ENCODE measurements at regions not wholly inside any gene's neighbourhood (a gene's known extent, or its start where the extent isn't known, plus 50 kb on each side); places are given as distances from the start of the nearest gene placed in this dataset.
"Not testable (repeated sequence)": the region's sequence is repeated elsewhere in the genome, so short reads cannot be mapped to it uniquely, and the experiment has no call there.

- not testable (repeated sequence) for DNase-seq (ENCODE audit: low spot score)
These were observed 198.1 kb downstream of the FOXD4L6 start for GRCh38 chr9:40930426-40930825.

GRCh38 chr9:40929488-40929845 is 199.0 kb downstream of the FOXD4L6 start:
- DNase-seq (ENCODE audit: low spot score), result not testable (repeated sequence)

- no peak for DNase-seq (ENCODE audit: low spot score)
These were observed 199.5 kb downstream of the FOXD4L6 start for GRCh38 chr9:40928803-40929487.

- DNase-seq (ENCODE audit: low spot score), result no peak
These were observed 200.4 kb downstream of the FOXD4L6 start for GRCh38 chr9:40927851-40928802.

GRCh38 chr9:40927260-40927631 is 201.2 kb downstream of the FOXD4L6 start:
- DNase-seq (ENCODE audit: low spot score), result no peak

- no peak for DNase-seq (ENCODE audit: low spot score)
These were observed 201.8 kb downstream of the FOXD4L6 start for GRCh38 chr9:40926404-40927259.

- no peak for DNase-seq (ENCODE audit: low spot score)
These were observed 203.3 kb downstream of the FOXD4L6 start for GRCh38 chr9:40925149-40925548.

- not testable (repeated sequence) for DNase-seq (ENCODE audit: low spot score)
These were observed 212.1 kb downstream of the FOXD4L6 start for GRCh38 chr9:40916399-40916783.

- DNase-seq (ENCODE audit: low spot score), result not testable (repeated sequence)
These were observed 212.7 kb downstream of the FOXD4L6 start for GRCh38 chr9:40915660-40916398.

- no peak for DNase-seq (ENCODE audit: low spot score)
These were observed 213.5 kb downstream of the FOXD4L6 start for GRCh38 chr9:40914772-40915659.

- DNase-seq (ENCODE audit: low spot score), result no peak
These were observed 214.4 kb downstream of the FOXD4L6 start for GRCh38 chr9:40913928-40914673.

- no peak for DNase-seq (ENCODE audit: low spot score)
These were observed 215.3 kb downstream of the FOXD4L6 start for GRCh38 chr9:40913096-40913719.

- not testable (repeated sequence) for DNase-seq (ENCODE audit: low spot score)
These were observed 215.8 kb downstream of the FOXD4L6 start for GRCh38 chr9:40912679-40913078.

GRCh38 chr9:40911647-40912046 is 216.8 kb downstream of the FOXD4L6 start:
- DNase-seq (ENCODE audit: low spot score), result no peak

- DNase-seq (ENCODE audit: low spot score), result not testable (repeated sequence)
These were observed 217.5 kb downstream of the FOXD4L6 start for GRCh38 chr9:40910995-40911394.

GRCh38 chr9:40909821-40910220 is 218.7 kb downstream of the FOXD4L6 start:
- DNase-seq (ENCODE audit: low spot score), result no peak

GRCh38 chr9:40909111-40909510 is 219.4 kb downstream of the FOXD4L6 start:
- DNase-seq (ENCODE audit: low spot score), result not testable (repeated sequence)

GRCh38 chr9:40907657-40908624 is 220.5 kb downstream of the FOXD4L6 start:
- DNase-seq (ENCODE audit: low spot score), result no peak
